ENCODE measurements at regions not wholly inside any gene's neighbourhood (a gene's known extent, or its start where the extent isn't known, plus 50 kb on each side); places are given as distances from the start of the nearest gene placed in this dataset.

DNA sequence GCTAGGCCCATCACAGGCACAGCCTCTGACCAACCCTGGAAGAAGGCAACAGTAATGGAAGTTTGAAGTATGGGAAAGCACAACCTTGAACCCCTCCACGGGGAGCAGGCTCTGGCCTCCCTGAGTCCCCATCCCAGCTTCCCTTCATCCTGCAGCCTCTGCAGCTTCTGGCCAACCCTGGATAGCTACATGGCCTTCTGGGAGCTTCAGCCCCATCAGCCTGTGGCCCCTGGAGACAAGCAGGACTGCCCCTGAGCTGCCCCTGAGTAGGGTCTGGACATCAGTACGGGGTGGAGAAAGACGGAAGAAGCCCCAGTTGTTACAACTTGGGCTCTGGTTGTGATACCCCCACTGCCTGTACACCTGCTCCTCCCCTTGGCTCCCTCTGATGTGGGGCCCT, 113.8 kb upstream of the CD82 start:
- DNase-seq (ENCODE audit: low read depth, low spot score): no peak

DNA sequence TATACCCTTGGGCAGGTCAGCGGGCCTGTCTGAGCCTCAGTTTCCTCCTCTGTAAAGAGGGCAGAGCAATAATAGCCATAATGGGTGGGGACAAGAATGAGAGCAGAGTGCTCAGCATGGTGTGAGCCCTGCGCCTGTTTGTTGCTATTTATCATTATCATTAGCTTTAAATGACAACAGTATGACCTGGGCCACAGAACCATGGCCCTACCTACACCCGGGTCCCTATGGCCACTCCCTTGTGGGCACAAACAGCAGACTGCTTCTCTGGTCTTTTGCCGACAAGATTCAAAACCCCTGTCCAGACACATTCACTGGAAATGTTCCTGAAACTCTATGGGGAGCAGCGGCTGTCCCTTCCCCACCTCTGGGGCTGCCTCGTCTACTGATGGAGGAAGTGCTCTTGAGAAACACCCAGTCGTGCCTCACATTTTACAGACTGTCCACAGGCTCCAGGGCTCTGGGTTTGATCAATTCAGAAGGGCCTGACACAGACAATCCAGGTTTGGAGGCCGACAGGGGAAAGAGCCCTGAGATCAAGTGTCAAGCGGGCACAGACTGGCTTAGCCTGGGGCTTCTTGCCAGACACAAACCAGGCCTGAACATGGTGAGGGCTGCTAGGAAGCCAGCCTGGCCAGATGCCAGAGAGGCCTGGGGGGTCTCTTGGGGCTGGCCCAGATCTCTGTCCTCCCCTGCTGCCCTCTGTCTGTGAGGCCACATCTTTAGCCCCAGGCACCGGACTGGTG, 112.5 kb upstream of the CD82 start:
- no peak for TF ChIP-seq EZH2 (IDR thresholded peaks at IDR 0.05; ENCODE audit: low read length)
- TF ChIP-seq, protein P1, sequence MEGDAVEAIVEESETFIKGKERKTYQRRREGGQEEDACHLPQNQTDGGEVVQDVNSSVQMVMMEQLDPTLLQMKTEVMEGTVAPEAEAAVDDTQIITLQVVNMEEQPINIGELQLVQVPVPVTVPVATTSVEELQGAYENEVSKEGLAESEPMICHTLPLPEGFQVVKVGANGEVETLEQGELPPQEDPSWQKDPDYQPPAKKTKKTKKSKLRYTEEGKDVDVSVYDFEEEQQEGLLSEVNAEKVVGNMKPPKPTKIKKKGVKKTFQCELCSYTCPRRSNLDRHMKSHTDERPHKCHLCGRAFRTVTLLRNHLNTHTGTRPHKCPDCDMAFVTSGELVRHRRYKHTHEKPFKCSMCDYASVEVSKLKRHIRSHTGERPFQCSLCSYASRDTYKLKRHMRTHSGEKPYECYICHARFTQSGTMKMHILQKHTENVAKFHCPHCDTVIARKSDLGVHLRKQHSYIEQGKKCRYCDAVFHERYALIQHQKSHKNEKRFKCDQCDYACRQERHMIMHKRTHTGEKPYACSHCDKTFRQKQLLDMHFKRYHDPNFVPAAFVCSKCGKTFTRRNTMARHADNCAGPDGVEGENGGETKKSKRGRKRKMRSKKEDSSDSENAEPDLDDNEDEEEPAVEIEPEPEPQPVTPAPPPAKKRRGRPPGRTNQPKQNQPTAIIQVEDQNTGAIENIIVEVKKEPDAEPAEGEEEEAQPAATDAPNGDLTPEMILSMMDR (optimal IDR thresholded peaks at IDR 0.05 in 1 of 3, IDR thresholded peaks at IDR 0.05 in 1 of 3, conservative IDR thresholded peaks at IDR 0.05 in 1 of 3; ENCODE audit: extremely low read depth in 1 of 3, insufficient read depth in 2 of 3, low read length in 3 of 3): no peak
- Histone ChIP-seq H3K4me3 (ENCODE audit: control insufficient read depth in 2 of 3, extremely low read depth in 1 of 3, insufficient read depth in 2 of 3, low read depth in 1 of 3, low read length in 3 of 3) (no peak overlapping the region), H3K9ac (ENCODE audit: control insufficient read depth, extremely low read depth, insufficient read depth, low read length) (no peak overlapping the region), H3K79me2 (ENCODE audit: control insufficient read depth, insufficient read depth, low read length) (no peaks in the 10 kb centered on the region), H3K4me2 (ENCODE audit: control insufficient read depth, extremely low read depth, insufficient read depth, low read depth, low read length) (no peak overlapping the region), H4K20me1 (ENCODE audit: control insufficient read depth, extremely low read depth, insufficient read depth, low read length) (no peaks in the 10 kb centered on the region), H3K27me3 (ENCODE audit: control insufficient read depth, extremely low read depth, insufficient read depth, low read length) (peaks cover 7% of the 10 kb centered on the region), H3K36me3 (ENCODE audit: control insufficient read depth in 2 of 2, extremely low read depth in 1 of 2, insufficient read depth in 2 of 2, low read length in 2 of 2) (no peaks in the 10 kb centered on the region), H3K27ac (ENCODE audit: control insufficient read depth, insufficient read depth, low read length) (no peak overlapping the region), H3K4me1 (ENCODE audit: control insufficient read depth, extremely low read depth, insufficient read depth, low read length) (no peaks in the 10 kb centered on the region), H2AFZ (ENCODE audit: control insufficient read depth, low read length) (no peak overlapping the region), H3K9me1 (ENCODE audit: control insufficient read depth, extremely low read depth, insufficient read depth, low read length) (no peaks in the 10 kb centered on the region), H3K9me3 (ENCODE audit: control insufficient read depth, low read depth, low read length) (no peaks in the 10 kb centered on the region)
- FAIRE-seq (no peak), DNase-seq (ENCODE audit: low read depth, low spot score) (no peak)
- dilution Hi-C loops (cut with MboI; ENCODE audit: extremely low pct_ligation_motif_present, low sequenced_read_pairs): no loop called here

More for the DNA sequence above, 113.8 kb upstream of the CD82 start:
- H3K79me2 ChIP-seq (ENCODE audit: control insufficient read depth, insufficient read depth, low read length): no peaks in the 10 kb centered on the region
- H4K20me1 ChIP-seq (ENCODE audit: control insufficient read depth, extremely low read depth, insufficient read depth, low read length): no peaks in the 10 kb centered on the region
- dilution Hi-C loops (cut with MboI; ENCODE audit: extremely low pct_ligation_motif_present, low sequenced_read_pairs): no loop called here
- H3K9me3 ChIP-seq (ENCODE audit: control insufficient read depth, low read depth, low read length): no peaks in the 10 kb centered on the region
- TF ChIP-seq, protein P1 (optimal IDR thresholded peaks at IDR 0.05 in 1 of 3, IDR thresholded peaks at IDR 0.05 in 1 of 3, conservative IDR thresholded peaks at IDR 0.05 in 1 of 3; ENCODE audit: extremely low read depth in 1 of 3, insufficient read depth in 2 of 3, low read length in 3 of 3): no peak
- no peak for TF ChIP-seq EZH2 (IDR thresholded peaks at IDR 0.05; ENCODE audit: low read length)
- no peak overlapping the region for H3K9ac ChIP-seq (ENCODE audit: control insufficient read depth, extremely low read depth, insufficient read depth, low read length)
- H2AFZ ChIP-seq (ENCODE audit: control insufficient read depth, low read length): no peak overlapping the region
- H3K4me3 ChIP-seq (ENCODE audit: control insufficient read depth in 2 of 3, extremely low read depth in 1 of 3, insufficient read depth in 2 of 3, low read depth in 1 of 3, low read length in 3 of 3): no peak overlapping the region
- no peaks in the 10 kb centered on the region for H3K9me1 ChIP-seq (ENCODE audit: control insufficient read depth, extremely low read depth, insufficient read depth, low read length)
- FAIRE-seq: no peak
- no peak overlapping the region for H3K4me2 ChIP-seq (ENCODE audit: control insufficient read depth, extremely low read depth, insufficient read depth, low read depth, low read length)
- no peak overlapping the region for H3K27ac ChIP-seq (ENCODE audit: control insufficient read depth, insufficient read depth, low read length)
- no peaks in the 10 kb centered on the region for H3K4me1 ChIP-seq (ENCODE audit: control insufficient read depth, extremely low read depth, insufficient read depth, low read length)
- H3K36me3 ChIP-seq (ENCODE audit: control insufficient read depth in 2 of 2, extremely low read depth in 1 of 2, insufficient read depth in 2 of 2, low read length in 2 of 2): no peaks in the 10 kb centered on the region
- H3K27me3 ChIP-seq (ENCODE audit: control insufficient read depth, extremely low read depth, insufficient read depth, low read length): peaks cover under 1% of the 10 kb centered on the region
